ENCODE measurements at regions not wholly inside any gene's neighbourhood (a gene's known extent, or its start where the extent isn't known, plus 50 kb on each side); places are given as distances from the start of the nearest gene placed in this dataset.

- Histone ChIP-seq H4K5ac (ENCODE audit: insufficient read length, low read depth, low read length) (no peak overlapping the region), H3K14ac (ENCODE audit: insufficient read depth, low read length) (no peak overlapping the region), H2AK5ac (ENCODE audit: insufficient read length, low read length) (no peak overlapping the region), H3K18ac (ENCODE audit: insufficient read length, low read depth, low read length) (no peak overlapping the region), H4K91ac (ENCODE audit: insufficient read length, low read depth, low read length) (no peak overlapping the region), H3K23ac (ENCODE audit: insufficient read length, low read depth, low read length) (no peak overlapping the region), H3K4me1 (ENCODE audit: insufficient read depth, low read length) (no peaks in the 10 kb centered on the region), H4K8ac (replicated peaks; ENCODE audit: insufficient read length, low read depth, low read length) (no peak overlapping the region), H2BK5ac (ENCODE audit: insufficient read length, low read length) (no peak overlapping the region), H2BK120ac (ENCODE audit: low read depth, low read length, poor library complexity, severe bottlenecking) (no peak overlapping the region), H3K9me3 (ENCODE audit: control insufficient read depth, low read depth, low read length) (no peaks in the 10 kb centered on the region), H3K27me3 (ENCODE audit: insufficient read depth, low read length) (no peaks in the 10 kb centered on the region), H2BK12ac (ENCODE audit: insufficient read length, low read depth, low read length) (no peak overlapping the region), H3K4ac (ENCODE audit: low read depth, low read length) (no peak overlapping the region), H3T11ph (ENCODE audit: low read length) (no peak overlapping the region), H3K56ac (ENCODE audit: insufficient read length, low read depth, low read length) (no peak overlapping the region), H3K4me2 (ENCODE audit: insufficient read depth, insufficient read length, low read length) (no peak overlapping the region), H2BK15ac (ENCODE audit: low read depth, low read length) (no peak overlapping the region), H4K20me1 (ENCODE audit: control insufficient read depth, insufficient read depth, insufficient read length) (no peaks in the 10 kb centered on the region), H3K9ac (ENCODE audit: extremely low read depth, insufficient read length, low read length) (no peak overlapping the region), H3K79me2 (ENCODE audit: insufficient read depth, low read length) (no peaks in the 10 kb centered on the region), H3K23me2 (ENCODE audit: insufficient read length, low read depth, low read length, poor library complexity, severe bottlenecking) (no peaks in the 10 kb centered on the region), H3K27ac (ENCODE audit: insufficient read length, low read depth, low read length) (no peak overlapping the region), H3K79me1 (ENCODE audit: insufficient read depth, low read depth, low read length, poor library complexity, severe bottlenecking) (no peaks in the 10 kb centered on the region), H2BK20ac (ENCODE audit: low read depth, low read length, poor library complexity, severe bottlenecking) (no peak overlapping the region), H2AFZ (ENCODE audit: low read length) (no peak overlapping the region)
- no peaks in the 10 kb centered on the region for H3K9me3 Mint-ChIP-seq
- TF ChIP-seq CTCF (conservative IDR thresholded peaks at IDR 0.05): no peak
- no peaks in the 10 kb centered on the region for H3K27me3 Mint-ChIP-seq (ENCODE audit: low read depth)
- no peak overlapping the region for H3K4me3 Mint-ChIP-seq
- DNase-seq: no peak
- H3K27ac Mint-ChIP-seq: no peak overlapping the region
- H3K4me1 Mint-ChIP-seq: peaks cover 0 to 3% of the 10 kb centered on the region in 2 experiments; a peak in 1 of 4 replicates
- no CpG with 5 or more reads among the region's 6 CpGs for WGBS (ENCODE audit: extremely low coverage, insufficient read length, low lambda C conversion rate)
- H3K36me3 Mint-ChIP-seq (ENCODE audit: insufficient read depth in 1 of 3, low read depth in 3 of 3): no peaks in the 10 kb centered on the region; a peak in 1 of 7 replicates
Measured at GRCh38 chr9:119794836-119795235, 425.6 kb upstream of the BRINP1 start.

All from H9 (cell line).